K562 (cell line): ENCODE measurements at regions not wholly inside any gene's neighbourhood (a gene's known extent, or its start where the extent isn't known, plus 50 kb on each side); places are given as distances from the start of the nearest gene placed in this dataset.

Experiments used
- ATAC-seq: fragments of 200-7000 bp; cut with Tn5 transposase; 3 replicates; pipeline ENCODE4 v1.9.1; 2020; ENCODE audit warnings: moderate library complexity
- BruUV-seq: library from RNA; stranded (reverse); fragments of 400-500 nt; replicated peaks from 2 replicates; lab custom pipeline; 2021; lab: Mats Ljungman, UMichigan
- CTCF ChIA-PET: fragments of 300-600 bp; formaldehyde crosslinking; extraction: SDS; loops from one replicate; lab custom pipeline; 2021; ENCODE audit warnings: low intra/inter-chr PET ratio; lab: Yijun Ruan, JAX
- POLR2A ChIA-PET: fragments of 300-600, 350-650 bp; sonication (Branson Sonifier 250); formaldehyde crosslinking; extraction: SDS; loops from one replicate; lab custom pipeline; 2021; ENCODE audit warnings: antibody characterized with exemption, inconsistent platforms; lab: Yijun Ruan, JAX
- DNase-seq, 4 experiments: peaks; one replicate each; pipeline versions ENCODE4 v3.0.0 to v3.0.0-alpha.2; 2011 to 2018; ENCODE audit warnings: low spot score in 3 of 4, mixed read lengths in 3 of 4; ENCODE audit errors: extremely low read depth in 1 of 4
- FAIRE-seq: peaks from 2 replicates; lab custom pipeline; 2011; peaks lifted over from hg19 to GRCh38; lab: Jason Lieb, UNC
- H2AFZ ChIP-seq: 2 replicates; pipeline ENCODE4 v1.6.0; 2011; ENCODE audit warnings: low read depth, low read length, control low read depth, inconsistent platforms
- H3K27ac ChIP-seq: fragments of 200-600 bp; 3 replicates; pipeline ENCODE4 v1.8.0; 2011; ENCODE audit warnings: low read depth, mild to moderate bottlenecking, control low read depth, inconsistent platforms, low read length, moderate library complexity, mixed read lengths; ENCODE audit errors: extremely low read depth
- H3K27me3 ChIP-seq, 2 experiments: fragments of 300-600 bp in 1 of 2; 2 replicates in 1 of 2; 3 replicates in 1 of 2; pipeline versions ENCODE4 v1.6.0 to v1.8.0; 2011; ENCODE audit warnings: inconsistent platforms in 2 of 2, low read length in 2 of 2, mild to moderate bottlenecking in 1 of 2, mixed read lengths in 1 of 2, moderate library complexity in 1 of 2; ENCODE audit not compliant: control insufficient read depth in 2 of 2, insufficient read depth in 2 of 2
- H3K36me3 ChIP-seq: fragments of 300-600 bp; 3 replicates; pipeline ENCODE4 v1.8.0; 2011; ENCODE audit warnings: mild to moderate bottlenecking, low read length, inconsistent platforms; ENCODE audit not compliant: control insufficient read depth, insufficient read depth
- H3K4me1 ChIP-seq, 2 experiments: fragments of 200-600 bp in 1 of 2; replicated peaks in 1 of 2; 2 replicates in 1 of 2; 3 replicates in 1 of 2; pipeline versions ENCODE4 v1.5.1 to v1.8.0; 2011; ENCODE audit warnings: inconsistent platforms in 2 of 2, low read length in 2 of 2, mild to moderate bottlenecking in 1 of 2, mixed read lengths in 1 of 2, moderate library complexity in 1 of 2; ENCODE audit not compliant: control insufficient read depth in 2 of 2, insufficient read depth in 2 of 2
- H3K4me2 ChIP-seq: 2 replicates; pipeline ENCODE4 v1.6.1; 2011; ENCODE audit warnings: low read length, control low read depth, inconsistent platforms, mixed read lengths; ENCODE audit not compliant: insufficient read depth
- H3K4me3 ChIP-seq: fragments of 200-600 bp; sonication (generic), shearing (Covaris generic); 2 replicates; pipeline ENCODE4 v1.5.1; 2016; ENCODE audit warnings: control low read depth, inconsistent platforms
- H3K79me2 ChIP-seq: fragments of 200-600 bp; 3 replicates; pipeline ENCODE4 v1.8.0; 2011; ENCODE audit warnings: low read length, inconsistent platforms; ENCODE audit not compliant: control insufficient read depth, insufficient read depth
- H3K9ac ChIP-seq, 2 experiments: 2 replicates each; pipeline versions ENCODE4 v1.6.0 to v1.6.1; 2011; ENCODE audit warnings: low read depth in 2 of 2, low read length in 2 of 2, control low read depth in 1 of 2, inconsistent platforms in 1 of 2, mild to moderate bottlenecking in 1 of 2, mixed read lengths in 1 of 2; ENCODE audit not compliant: insufficient read depth in 1 of 2
- H3K9me1 ChIP-seq: one replicate; pipeline ENCODE4 v1.6.0; 2011; ENCODE audit warnings: inconsistent platforms, mild to moderate bottlenecking, low read length, moderate library complexity; ENCODE audit not compliant: control insufficient read depth, insufficient read depth
- H3K9me3 ChIP-seq: replicated peaks from 2 replicates; pipeline ENCODE4 v1.5.1; 2011; ENCODE audit warnings: low read depth, low read length, inconsistent platforms; ENCODE audit not compliant: control insufficient read depth, insufficient read depth
- H4K20me1 ChIP-seq: replicated peaks from 2 replicates; pipeline ENCODE4 v1.6.1; 2011; ENCODE audit warnings: low read length, inconsistent platforms, mixed read lengths; ENCODE audit not compliant: control insufficient read depth, insufficient read depth
- CEBPG ChIP-seq, 3 experiments: fragments of 200-800 bp in 1 of 3; sonication (Bioruptor generic) in 1 of 3; sonication (generic) in 1 of 3; formaldehyde crosslinking in 1 of 3; IDR thresholded peaks in 2 of 3; conservative IDR thresholded peaks in 1 of 3; 2 replicates each; pipeline versions ENCODE4 v1.6.1 to v1.8.0; 2016 to 2022; ENCODE audit warnings: missing compliant biosample characterization in 2 of 3, missing genetic modification characterization in 2 of 3, mild to moderate bottlenecking in 1 of 3, missing genetic modification reagents in 1 of 3
- CREBBP ChIP-seq: IDR thresholded peaks from one replicate; pipeline ENCODE4 v1.6.1; 2012; ENCODE audit warnings: low read depth, mild to moderate bottlenecking, control low read depth, inconsistent platforms, low read length
- NEUROD1 ChIP-seq: fragments of 150-350 bp; IDR thresholded peaks from 2 replicates; pipeline ENCODE4 v1.6.1; 2014; ENCODE audit warnings: borderline replicate concordance, low read length, low read depth; ENCODE audit not compliant: partially characterized antibody
- WGBS: fragments of 100-300 bp; shearing (Covaris generic); methylation state at CpG from one replicate; pipeline ENCODE4 v1.1.6; 2016; ENCODE audit warnings: low coverage, mixed read lengths; ENCODE audit not compliant: insufficient coverage; ENCODE audit errors: missing lambda C conversion rate; 5-methylcytosine and 5-hydroxymethylcytosine counted together
- in situ Hi-C: fragments of 300-500 bp; cut with MboI; formaldehyde crosslinking; loops from 4 replicates; pipeline ENCODE4 v1.15.0; 2018; ENCODE audit warnings: inconsistent platforms, mixed read lengths
- intact Hi-C: fragments of 100-400 bp; cut with micrococcal nuclease; formaldehyde crosslinking; loops from 2 replicates; pipeline ENCODE4 v1.14.2; 2022
- TF ChIP-seq, protein P1 (sequence below): fragments of 450-650 bp; IDR thresholded peaks from 2 replicates; pipeline ENCODE4 v1.7.1; 2018; ENCODE audit warnings: mild to moderate bottlenecking, low read depth; ENCODE audit not compliant: partially characterized antibody

DNA sequence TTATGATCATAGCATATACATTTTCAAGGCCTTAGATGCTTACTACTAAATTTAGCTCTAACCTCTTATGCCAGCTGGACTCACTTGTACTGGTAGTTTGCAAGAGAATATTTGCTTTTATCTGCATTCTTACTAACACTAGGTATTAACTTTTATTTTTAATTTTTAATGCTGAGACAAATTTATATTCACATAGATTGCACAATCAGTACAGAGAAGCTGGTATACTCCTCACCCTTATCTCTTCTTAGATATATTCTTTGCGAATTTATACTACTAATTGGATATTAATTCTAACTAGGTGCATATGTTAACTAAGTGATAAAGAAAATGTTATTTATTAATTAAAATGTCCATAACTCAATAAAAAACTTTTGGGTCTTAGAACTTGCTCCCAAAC is 561.8 kb upstream of the PRMT6 start:
- intact Hi-C loops, result no loop called here
- Histone ChIP-seq H2AFZ (no peak overlapping the region), H3K9ac (no peak overlapping the region), H3K36me3 (no peaks in the 10 kb centered on the region), H3K27me3 (no peaks in the 10 kb centered on the region), H3K4me2 (no peak overlapping the region), H3K79me2 (no peaks in the 10 kb centered on the region), H4K20me1 (no peaks in the 10 kb centered on the region), H3K4me1 (no peaks in the 10 kb centered on the region), H3K9me1 (no peaks in the 10 kb centered on the region), H3K4me3 (no peak overlapping the region), H3K27ac (no peak overlapping the region), H3K9me3 (no peaks in the 10 kb centered on the region; the same call in 1 of the 2 replicates)
- in situ Hi-C loops, result no loop called here
- no peak for TF ChIP-seq CEBPG (CRISPR knock-in tag; IDR thresholded peaks at IDR 0.05)
- TF ChIP-seq CEBPG (tag; conservative IDR thresholded peaks at IDR 0.05 in 1 of 2, IDR thresholded peaks at IDR 0.05 in 1 of 2), result peak in 1 of 2 experiments; percentile 57; a peak in 2 of 4 replicates
- TF ChIP-seq CREBBP, result no peak
- TF ChIP-seq, protein P1, sequence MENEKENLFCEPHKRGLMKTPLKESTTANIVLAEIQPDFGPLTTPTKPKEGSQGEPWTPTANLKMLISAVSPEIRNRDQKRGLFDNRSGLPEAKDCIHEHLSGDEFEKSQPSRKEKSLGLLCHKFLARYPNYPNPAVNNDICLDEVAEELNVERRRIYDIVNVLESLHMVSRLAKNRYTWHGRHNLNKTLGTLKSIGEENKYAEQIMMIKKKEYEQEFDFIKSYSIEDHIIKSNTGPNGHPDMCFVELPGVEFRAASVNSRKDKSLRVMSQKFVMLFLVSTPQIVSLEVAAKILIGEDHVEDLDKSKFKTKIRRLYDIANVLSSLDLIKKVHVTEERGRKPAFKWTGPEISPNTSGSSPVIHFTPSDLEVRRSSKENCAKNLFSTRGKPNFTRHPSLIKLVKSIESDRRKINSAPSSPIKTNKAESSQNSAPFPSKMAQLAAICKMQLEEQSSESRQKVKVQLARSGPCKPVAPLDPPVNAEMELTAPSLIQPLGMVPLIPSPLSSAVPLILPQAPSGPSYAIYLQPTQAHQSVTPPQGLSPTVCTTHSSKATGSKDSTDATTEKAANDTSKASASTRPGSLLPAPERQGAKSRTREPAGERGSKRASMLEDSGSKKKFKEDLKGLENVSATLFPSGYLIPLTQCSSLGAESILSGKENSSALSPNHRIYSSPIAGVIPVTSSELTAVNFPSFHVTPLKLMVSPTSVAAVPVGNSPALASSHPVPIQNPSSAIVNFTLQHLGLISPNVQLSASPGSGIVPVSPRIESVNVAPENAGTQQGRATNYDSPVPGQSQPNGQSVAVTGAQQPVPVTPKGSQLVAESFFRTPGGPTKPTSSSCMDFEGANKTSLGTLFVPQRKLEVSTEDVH, result no peak
- no peak for TF ChIP-seq NEUROD1
- no peak for DNase-seq
- ChIA-PET CTCF (no interaction called here), POLR2A (no interaction called here)
- 0% methylated on average over 1 of the region's 1 CpG for WGBS
- BruUV-seq, result no TSS peak
- no peak for FAIRE-seq
- no peak for ATAC-seq
